ENCODE measurements at regions not wholly inside any gene's neighbourhood (a gene's known extent, or its start where the extent isn't known, plus 50 kb on each side); places are given as distances from the start of the nearest gene placed in this dataset.

- H3K4me3 ChIP-seq = no peak overlapping the region
- WGBS, 2 donors = 62 to 67% methylated on average over 15 of the region's 15 CpGs
- no peak overlapping the region for H3K9ac ChIP-seq (ENCODE audit: insufficient read depth in 1 of 2, low read length in 2 of 2)
- TF ChIP-seq CTCF (IDR thresholded peaks at IDR 0.05; ENCODE audit: control extremely low read depth, extremely low read depth) = no peak
- no peaks in the 10 kb centered on the region for H3K27me3 ChIP-seq (ENCODE audit: control insufficient read depth in 3 of 3, insufficient read depth in 3 of 3, low read length in 2 of 3)
- H3K9me3 ChIP-seq (ENCODE audit: control insufficient read depth in 4 of 4, insufficient read depth in 3 of 4, low read length in 3 of 4) = no peaks in the 10 kb centered on the region
- ATAC-seq (ENCODE audit: insufficient read depth, low FRiP score) (no peak), DNase-seq (peak; percentile 58 to 67 (median 66))
- H3K4me1 ChIP-seq (ENCODE audit: control insufficient read depth in 5 of 5, insufficient read depth in 5 of 5, low read length in 5 of 5) = peaks cover 0 to 49% (median 15%) of the 10 kb centered on the region in 5 donors
- no peaks in the 10 kb centered on the region for H3K36me3 ChIP-seq (ENCODE audit: control insufficient read depth in 4 of 4, insufficient read depth in 4 of 4, low read length in 4 of 4)
- peak overlapping the region in 1 of 2 donors; percentile 43 for H3K27ac ChIP-seq (ENCODE audit: low read depth in 1 of 2, low read length in 1 of 2)
Observed at GRCh38 chr16:85471469-85472431, 141.4 kb upstream of the GSE1 start.

GRCh38 chr16:85472514-85472913, 140.6 kb upstream of the GSE1 start:
- ATAC-seq (ENCODE audit: insufficient read depth, low FRiP score) = no peak
- WGBS, 2 donors = 77 to 89% methylated on average over 9 of the region's 9 CpGs
- Histone ChIP-seq H3K9ac (ENCODE audit: insufficient read depth in 1 of 2, low read length in 2 of 2) (no peak overlapping the region), H3K27ac (ENCODE audit: low read depth in 1 of 2, low read length in 1 of 2) (peak overlapping the region in 1 of 2 donors; percentile 18), H3K27me3 (ENCODE audit: control insufficient read depth in 3 of 3, insufficient read depth in 3 of 3, low read length in 2 of 3) (no peaks in the 10 kb centered on the region), H3K4me3 (no peak overlapping the region), H3K9me3 (ENCODE audit: control insufficient read depth in 4 of 4, insufficient read depth in 3 of 4, low read length in 3 of 4) (no peaks in the 10 kb centered on the region), H3K4me1 (ENCODE audit: control insufficient read depth in 5 of 5, insufficient read depth in 5 of 5, low read length in 5 of 5) (peaks cover 0 to 49% (median 15%) of the 10 kb centered on the region in 5 donors), H3K36me3 (ENCODE audit: control insufficient read depth in 4 of 4, insufficient read depth in 4 of 4, low read length in 4 of 4) (no peaks in the 10 kb centered on the region)
- TF ChIP-seq CTCF (IDR thresholded peaks at IDR 0.05; ENCODE audit: control extremely low read depth, extremely low read depth) = no peak
- no peak for DNase-seq

- Histone ChIP-seq H3K27me3 (ENCODE audit: control insufficient read depth in 3 of 3, insufficient read depth in 3 of 3, low read length in 2 of 3) (no peaks in the 10 kb centered on the region), H3K4me3 (no peak overlapping the region), H3K4me1 (ENCODE audit: control insufficient read depth in 5 of 5, insufficient read depth in 5 of 5, low read length in 5 of 5) (peaks cover 0 to 49% (median 15%) of the 10 kb centered on the region in 5 donors), H3K27ac (ENCODE audit: low read depth in 1 of 2, low read length in 1 of 2) (no peak overlapping the region), H3K9me3 (ENCODE audit: control insufficient read depth in 4 of 4, insufficient read depth in 3 of 4, low read length in 3 of 4) (no peaks in the 10 kb centered on the region), H3K36me3 (ENCODE audit: control insufficient read depth in 4 of 4, insufficient read depth in 4 of 4, low read length in 4 of 4) (no peaks in the 10 kb centered on the region), H3K9ac (ENCODE audit: insufficient read depth in 1 of 2, low read length in 2 of 2) (no peak overlapping the region)
- DNase-seq (peak; percentile 65 to 83 (median 72)), ATAC-seq (ENCODE audit: insufficient read depth, low FRiP score) (no peak)
- no peak for TF ChIP-seq CTCF (IDR thresholded peaks at IDR 0.05; ENCODE audit: control extremely low read depth, extremely low read depth)
- 87 to 91% methylated on average over 8 of the region's 8 CpGs for WGBS, 2 donors
Observed at GRCh38 chr16:85473323-85473722, 139.8 kb upstream of the GSE1 start.
